DOHH2 (cell line): ENCODE measurements at regions not wholly inside any gene's neighbourhood (a gene's known extent, or its start where the extent isn't known, plus 50 kb on each side); places are given as distances from the start of the nearest gene placed in this dataset.

Source experiments
- H3F3A ChIP-seq: fragments of 200-600 bp; sonication (generic), shearing (Covaris generic); 2 replicates; pipeline ENCODE4 v1.6.0; 2016; ENCODE audit warnings: antibody characterized with exemption, mild to moderate bottlenecking; ENCODE audit not compliant: control insufficient read depth, insufficient read depth
- H3K27ac ChIP-seq: fragments of 200-600 bp; sonication (generic); 2 replicates; pipeline ENCODE4 v1.5.1; 2014; ENCODE audit warnings: low read depth, mild to moderate bottlenecking, low read length, moderate library complexity
- H3K27me3 ChIP-seq: fragments of 200-600 bp; sonication (generic); 2 replicates; pipeline ENCODE4 v1.6.1; 2014; ENCODE audit warnings: mild to moderate bottlenecking, low read length, mixed read lengths; ENCODE audit not compliant: control insufficient read depth
- H3K36me3 ChIP-seq: fragments of 200-600 bp; sonication (generic); 2 replicates; pipeline ENCODE4 v1.6.1; 2014; ENCODE audit warnings: mild to moderate bottlenecking, low read length, moderate library complexity, mixed read lengths; ENCODE audit not compliant: control insufficient read depth
- H3K4me1 ChIP-seq: fragments of 200-600 bp; sonication (generic); 2 replicates; pipeline ENCODE4 v1.6.1; 2014; ENCODE audit warnings: mild to moderate bottlenecking, low read length, mixed read lengths; ENCODE audit not compliant: control insufficient read depth
- H3K4me2 ChIP-seq: fragments of 200-600 bp; sonication (generic); 2 replicates; pipeline ENCODE4 v1.6.0; 2014; ENCODE audit warnings: mild to moderate bottlenecking, low read length, moderate library complexity
- H3K4me3 ChIP-seq: fragments of 200-600 bp; sonication (generic); 2 replicates; pipeline ENCODE4 v1.5.1; 2014; ENCODE audit warnings: mild to moderate bottlenecking, low read length, mixed read lengths
- H3K79me2 ChIP-seq: fragments of 200-600 bp; sonication (generic); 2 replicates; pipeline ENCODE4 v1.6.1; 2014; ENCODE audit warnings: mild to moderate bottlenecking, low read length, mixed read lengths; ENCODE audit not compliant: control insufficient read depth
- H3K9me2 ChIP-seq: fragments of 200-600 bp; sonication (generic); replicated peaks from 2 replicates; pipeline ENCODE4 v1.6.1; 2014; ENCODE audit warnings: mild to moderate bottlenecking, low read length, mixed read lengths; ENCODE audit not compliant: control insufficient read depth
- H3K9me3 ChIP-seq: fragments of 200-600 bp; sonication (generic); 2 replicates; pipeline ENCODE4 v1.6.1; 2014; ENCODE audit warnings: antibody characterized with exemption, low read length, mixed read lengths; ENCODE audit not compliant: control insufficient read depth, insufficient read depth
- H4K20me1 ChIP-seq: fragments of 200-600 bp; sonication (generic); 2 replicates; pipeline ENCODE4 v1.6.0; 2014; ENCODE audit warnings: low read depth, mild to moderate bottlenecking, antibody characterized with exemption, low read length, moderate library complexity; ENCODE audit not compliant: control insufficient read depth, insufficient read depth
- CTCF ChIP-seq: fragments of 200-600 bp; sonication (generic); IDR thresholded peaks from one replicate; pipeline ENCODE4 v1.5.1; 2014; ENCODE audit warnings: antibody characterized with exemption, mild to moderate bottlenecking, low read depth, low read length; ENCODE audit not compliant: poor library complexity, severe bottlenecking
- EZH2phosphoT487 ChIP-seq: fragments of 200-600 bp; sonication (generic); IDR thresholded peaks from 2 replicates; pipeline ENCODE4 v1.6.1; 2017; ENCODE audit warnings: borderline replicate concordance, mild to moderate bottlenecking, antibody characterized with exemption, low read length, moderate library complexity, mixed read lengths

- Histone ChIP-seq H3K4me2 (no peak overlapping the region), H3K27me3 (no peaks in the 10 kb centered on the region; the same call in 1 of the 2 replicates)
These were observed 333.2 kb downstream of the RPS24 start for GRCh38 chr10:78366663-78367411.

GRCh38 chr10:78367751-78368150, 334.1 kb downstream of the RPS24 start:
- Histone ChIP-seq H3K79me2 (no peaks in the 10 kb centered on the region), H3K27ac (no peak overlapping the region), H3F3A (no peaks in the 10 kb centered on the region), H3K9me2 (no peaks in the 10 kb centered on the region), H3K4me1 (no peaks in the 10 kb centered on the region), H3K4me2 (no peak overlapping the region), H3K36me3 (no peaks in the 10 kb centered on the region), H3K4me3 (no peak overlapping the region), H3K9me3 (no peaks in the 10 kb centered on the region), H3K27me3 (no peaks in the 10 kb centered on the region; the same call in 1 of the 2 replicates), H4K20me1 (no peaks in the 10 kb centered on the region)
- TF ChIP-seq CTCF (no peak), EZH2phosphoT487 (no peak)

More at GRCh38 chr10:78366663-78367411, 333.2 kb downstream of the RPS24 start:
- H3K79me2 ChIP-seq = no peaks in the 10 kb centered on the region
- H3K27ac ChIP-seq = no peak overlapping the region
- no peaks in the 10 kb centered on the region for H3K4me1 ChIP-seq
- H3K36me3 ChIP-seq = no peaks in the 10 kb centered on the region
- no peaks in the 10 kb centered on the region for H3K9me3 ChIP-seq
- no peak for TF ChIP-seq CTCF
- no peaks in the 10 kb centered on the region for H3K9me2 ChIP-seq
- no peaks in the 10 kb centered on the region for H4K20me1 ChIP-seq
- no peak overlapping the region for H3K4me3 ChIP-seq
- no peaks in the 10 kb centered on the region for H3F3A ChIP-seq

- Histone ChIP-seq H3K4me3 (no peak overlapping the region), H3F3A (no peaks in the 10 kb centered on the region), H3K27me3 (no peaks in the 10 kb centered on the region; the same call in 1 of the 2 replicates), H3K4me1 (no peaks in the 10 kb centered on the region), H3K36me3 (no peaks in the 10 kb centered on the region), H3K9me2 (no peaks in the 10 kb centered on the region), H3K9me3 (no peaks in the 10 kb centered on the region), H3K4me2 (no peak overlapping the region), H3K27ac (no peak overlapping the region), H3K79me2 (no peaks in the 10 kb centered on the region), H4K20me1 (no peaks in the 10 kb centered on the region)
- TF ChIP-seq CTCF (no peak), EZH2phosphoT487 (no peak)
These were observed 337.5 kb downstream of the RPS24 start for GRCh38 chr10:78371136-78371535.
